Karpas-422 (cell line): ENCODE measurements at regions not wholly inside any gene's neighbourhood (a gene's known extent, or its start where the extent isn't known, plus 50 kb on each side); places are given as distances from the start of the nearest gene placed in this dataset.

Source experiments
- DNase-seq: peaks from one replicate; pipeline ENCODE4 v3.0.0-alpha.2; 2015
- H2AFZ ChIP-seq: fragments of 200-600 bp; sonication (generic); 2 replicates; pipeline ENCODE4 v1.6.1; 2014; ENCODE audit warnings: antibody characterized with exemption, low read length, mixed read lengths
- H3K27ac ChIP-seq: fragments of 200-600 bp; sonication (generic); 2 replicates; pipeline ENCODE4 v1.5.1; 2014; ENCODE audit warnings: mild to moderate bottlenecking, low read length, moderate library complexity
- H3K27me3 ChIP-seq: fragments of 200-600 bp; sonication (generic); 2 replicates; pipeline ENCODE4 v1.6.1; 2014; ENCODE audit warnings: low read length, mixed read lengths
- H3K36me3 ChIP-seq: fragments of 200-600 bp; sonication (generic); 2 replicates; pipeline ENCODE4 v1.6.1; 2014; ENCODE audit warnings: low read length, mixed read lengths; ENCODE audit not compliant: insufficient read depth
- H3K4me1 ChIP-seq: fragments of 200-600 bp; sonication (generic); 2 replicates; pipeline ENCODE4 v1.6.1; 2014; ENCODE audit warnings: mild to moderate bottlenecking, low read length, mixed read lengths
- H3K4me2 ChIP-seq: fragments of 200-600 bp; sonication (generic); 2 replicates; pipeline ENCODE4 v1.6.1; 2014; ENCODE audit warnings: low read length, low read depth, mild to moderate bottlenecking; ENCODE audit not compliant: poor library complexity, severe bottlenecking
- H3K4me3 ChIP-seq: fragments of 200-600 bp; sonication (generic); 2 replicates; pipeline ENCODE4 v1.5.1; 2014; ENCODE audit warnings: mild to moderate bottlenecking, antibody characterized with exemption, low read length, mixed read lengths
- H3K79me2 ChIP-seq: fragments of 200-600 bp; sonication (generic); 2 replicates; pipeline ENCODE4 v1.6.1; 2014; ENCODE audit warnings: mild to moderate bottlenecking, low read length, mixed read lengths
- H3K9ac ChIP-seq: fragments of 200-600 bp; sonication (generic); 2 replicates; pipeline ENCODE4 v1.6.0; 2014; ENCODE audit warnings: low read length
- H3K9me2 ChIP-seq: fragments of 200-600 bp; sonication (generic), shearing (Covaris generic); replicated peaks from 2 replicates; pipeline ENCODE4 v1.6.0; 2014; ENCODE audit warnings: mild to moderate bottlenecking, low read length, moderate library complexity; ENCODE audit not compliant: insufficient read depth
- H3K9me3 ChIP-seq: fragments of 300-700, 200-600 bp; sonication (generic); 2 replicates; pipeline ENCODE4 v1.6.1; 2014; ENCODE audit warnings: low read length, mixed read lengths
- H4K20me1 ChIP-seq: fragments of 200-600 bp; sonication (generic); 2 replicates; pipeline ENCODE4 v1.6.1; 2014; ENCODE audit warnings: mild to moderate bottlenecking, antibody characterized with exemption, low read length, low read depth; ENCODE audit not compliant: insufficient read depth

DNA sequence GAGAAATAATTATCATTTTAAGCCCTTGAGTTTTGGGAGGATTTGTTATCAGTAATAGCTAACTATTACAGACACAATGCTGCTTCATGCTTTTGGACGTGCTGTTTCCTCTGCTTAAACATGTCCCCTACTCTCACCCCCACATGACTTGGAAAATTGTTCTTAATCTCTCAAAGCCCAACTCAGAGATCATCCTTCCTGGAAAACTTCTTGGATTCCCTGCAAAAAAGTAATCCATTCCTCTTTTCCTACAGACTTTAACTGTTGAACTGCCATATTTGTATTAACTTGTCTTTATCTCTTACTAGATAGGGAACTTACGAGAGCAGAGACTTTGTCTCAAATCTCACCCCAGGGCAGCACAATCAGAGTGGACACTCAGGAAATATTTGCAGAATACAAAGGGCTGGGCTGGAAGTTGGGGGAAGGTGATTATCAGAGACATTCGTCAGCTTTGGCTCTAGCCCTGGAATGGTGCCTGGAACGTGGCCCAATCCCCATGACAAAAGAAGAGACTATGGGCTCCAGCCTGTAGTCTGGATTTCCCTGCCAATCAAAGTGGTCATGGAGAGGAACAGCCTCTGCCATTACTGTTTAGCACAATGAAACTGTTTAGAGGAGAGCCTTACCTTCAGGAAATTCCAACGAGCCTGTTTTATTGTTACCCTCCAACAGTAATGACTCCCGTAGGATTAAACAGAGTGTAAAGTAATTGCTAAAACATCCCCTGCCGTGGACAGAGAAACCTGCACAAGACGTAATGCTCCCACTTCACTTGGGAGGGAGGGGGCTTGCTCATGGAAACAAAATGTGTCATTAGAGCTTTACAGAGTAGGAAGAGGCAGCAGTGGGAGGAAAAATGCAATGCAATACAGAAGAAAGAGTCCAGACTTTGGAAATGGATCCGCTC, 140.4 kb upstream of the AUTS2 start:
- Histone ChIP-seq H4K20me1 (no peaks in the 10 kb centered on the region), H3K27me3 (no peaks in the 10 kb centered on the region), H3K79me2 (no peaks in the 10 kb centered on the region), H3K27ac (no peak overlapping the region), H3K9me3 (no peaks in the 10 kb centered on the region), H3K9ac (no peak overlapping the region), H3K4me3 (no peak overlapping the region), H3K36me3 (no peaks in the 10 kb centered on the region), H2AFZ (no peak overlapping the region), H3K4me2 (no peak overlapping the region), H3K9me2 (no peaks in the 10 kb centered on the region), H3K4me1 (no peaks in the 10 kb centered on the region)
- DNase-seq, result no peak

DNA sequence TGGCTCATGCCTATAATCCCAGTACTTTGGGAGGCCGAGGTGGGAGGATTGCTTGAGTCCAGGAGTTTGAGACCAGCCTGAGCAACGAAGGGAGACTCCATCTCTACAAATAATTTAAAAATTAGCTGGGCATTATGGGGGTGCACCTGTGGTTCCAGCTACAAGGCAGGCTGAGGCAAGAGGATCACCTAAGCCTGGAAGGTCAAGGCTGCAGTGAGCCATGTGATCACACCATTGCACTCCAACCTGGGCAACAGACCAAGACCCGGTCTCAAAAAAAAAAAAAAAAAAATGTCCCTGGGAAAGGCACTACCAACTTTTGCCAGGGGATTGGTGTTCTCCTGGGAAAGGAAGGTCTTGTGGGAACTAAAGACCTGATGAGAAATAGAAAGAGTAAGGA, 134.2 kb upstream of the AUTS2 start:
- Histone ChIP-seq H3K27me3 (peaks cover 4% of the 10 kb centered on the region; the same call in 1 of the 2 replicates), H3K4me2 (no peak overlapping the region), H3K36me3 (no peaks in the 10 kb centered on the region), H3K79me2 (no peaks in the 10 kb centered on the region), H3K9me3 (no peaks in the 10 kb centered on the region), H4K20me1 (no peaks in the 10 kb centered on the region), H3K9ac (no peak overlapping the region), H3K4me3 (no peak overlapping the region), H3K27ac (no peak overlapping the region), H3K9me2 (no peaks in the 10 kb centered on the region), H3K4me1 (no peaks in the 10 kb centered on the region), H2AFZ (no peak overlapping the region)
- DNase-seq, result no peak

DNA sequence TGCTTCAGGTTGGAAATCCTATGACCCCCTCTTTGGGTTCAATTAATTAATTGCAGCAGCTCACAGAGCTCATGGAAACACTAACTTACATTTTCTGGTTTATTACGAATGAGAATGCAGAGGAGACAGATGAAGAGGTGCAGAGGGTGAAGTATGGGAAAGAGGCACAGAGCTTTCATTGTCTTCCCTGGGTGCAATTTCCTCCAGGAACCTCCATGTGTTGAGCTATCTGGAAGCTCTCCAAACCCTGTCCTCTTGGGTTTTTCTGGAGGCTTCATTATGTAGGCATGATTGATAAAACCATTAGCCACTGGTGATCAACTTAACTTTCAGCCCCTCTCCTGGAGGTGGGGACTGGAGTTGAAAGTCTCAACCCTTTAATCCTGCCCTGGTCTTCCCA, 133.0 kb upstream of the AUTS2 start:
- Histone ChIP-seq H3K4me3 (no peak overlapping the region), H3K9me3 (no peaks in the 10 kb centered on the region), H3K36me3 (no peaks in the 10 kb centered on the region), H4K20me1 (no peaks in the 10 kb centered on the region), H3K9me2 (no peaks in the 10 kb centered on the region), H3K27me3 (peaks cover 4% of the 10 kb centered on the region; the same call in 1 of the 2 replicates), H3K9ac (no peak overlapping the region), H3K79me2 (no peaks in the 10 kb centered on the region), H2AFZ (no peak overlapping the region), H3K27ac (no peak overlapping the region), H3K4me2 (no peak overlapping the region), H3K4me1 (no peaks in the 10 kb centered on the region)
- no peak for DNase-seq

DNA sequence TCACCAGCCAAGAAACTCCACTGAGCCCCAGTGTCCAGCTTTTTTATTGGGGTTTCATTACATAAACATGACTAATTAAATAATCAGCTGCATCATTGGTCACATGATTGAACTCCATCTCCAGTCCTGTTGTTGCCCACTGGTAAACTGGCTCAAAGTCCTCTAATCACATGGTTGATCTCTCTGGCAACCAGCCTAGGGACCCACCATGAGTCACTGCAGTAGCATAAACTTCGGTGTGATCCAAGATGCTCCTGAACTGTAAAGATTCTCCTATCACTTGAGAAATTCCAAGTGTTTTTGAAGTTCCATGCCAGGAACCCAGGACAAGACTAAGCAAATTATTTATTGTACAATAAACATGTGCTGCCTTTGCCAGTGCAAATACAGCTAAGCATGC, 130.4 kb upstream of the AUTS2 start:
- Histone ChIP-seq H3K9me3 (no peaks in the 10 kb centered on the region), H4K20me1 (no peaks in the 10 kb centered on the region), H3K4me3 (no peak overlapping the region), H3K27ac (no peak overlapping the region), H3K9me2 (no peaks in the 10 kb centered on the region), H3K27me3 (peaks cover 4% of the 10 kb centered on the region; the same call in 1 of the 2 replicates), H3K79me2 (no peaks in the 10 kb centered on the region), H2AFZ (no peak overlapping the region), H3K9ac (no peak overlapping the region), H3K36me3 (no peaks in the 10 kb centered on the region), H3K4me2 (no peak overlapping the region), H3K4me1 (no peaks in the 10 kb centered on the region)
- DNase-seq, result no peak

DNA sequence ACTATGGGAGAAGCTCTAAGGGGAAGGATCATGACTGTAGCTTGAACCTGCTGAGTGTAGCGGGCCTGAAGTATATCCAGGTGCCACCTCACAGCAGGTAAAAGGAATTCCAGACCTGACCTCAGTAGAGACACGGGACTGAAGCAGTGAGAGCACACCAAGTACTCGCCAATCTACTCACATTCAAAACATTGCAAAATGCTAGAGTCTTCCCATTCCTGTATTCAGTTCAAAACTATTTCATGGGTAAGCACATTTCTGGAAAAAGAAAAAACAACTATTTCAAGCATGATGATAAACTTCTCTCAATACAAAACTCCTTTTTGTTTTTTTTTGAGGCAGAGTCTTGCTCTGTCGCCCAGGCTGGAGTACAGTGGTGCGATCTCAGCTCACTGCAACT, 121.9 kb upstream of the AUTS2 start:
- H3K36me3 ChIP-seq, result no peaks in the 10 kb centered on the region
- no peak overlapping the region for H3K27ac ChIP-seq
- H4K20me1 ChIP-seq, result no peaks in the 10 kb centered on the region
- H2AFZ ChIP-seq, result no peak overlapping the region
- DNase-seq, result no peak
- H3K9me3 ChIP-seq, result no peaks in the 10 kb centered on the region
- H3K9me2 ChIP-seq, result no peaks in the 10 kb centered on the region
- H3K27me3 ChIP-seq, result no peaks in the 10 kb centered on the region
- no peak overlapping the region for H3K4me3 ChIP-seq
- peaks cover 27% of the 10 kb centered on the region for H3K4me1 ChIP-seq
- H3K9ac ChIP-seq, result no peak overlapping the region
- no peaks in the 10 kb centered on the region for H3K79me2 ChIP-seq
- no peak overlapping the region for H3K4me2 ChIP-seq

DNA sequence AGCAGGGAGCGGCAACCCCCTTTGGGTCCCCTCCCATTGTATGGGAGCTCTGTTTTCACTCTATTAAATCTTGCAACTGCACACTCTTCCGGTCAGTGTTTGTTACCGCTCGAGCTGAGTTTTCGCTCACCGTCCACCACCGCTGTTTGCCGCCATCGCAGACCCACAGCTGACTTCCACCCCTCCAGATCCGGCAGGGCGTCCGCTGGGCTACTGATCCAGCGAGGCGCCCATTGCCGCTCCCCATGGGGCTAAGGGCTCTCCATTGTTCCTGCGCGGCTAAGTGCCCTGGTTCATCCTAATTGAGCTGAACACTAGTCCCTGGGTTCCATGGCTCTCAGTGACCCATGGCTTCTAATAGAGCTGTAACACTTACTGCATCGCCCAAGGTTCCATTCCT, 115.6 kb upstream of the AUTS2 start:
- H3K4me2 ChIP-seq, result no peak overlapping the region
- no peaks in the 10 kb centered on the region for H3K36me3 ChIP-seq
- H3K4me1 ChIP-seq, result peaks cover 13% of the 10 kb centered on the region

DNA sequence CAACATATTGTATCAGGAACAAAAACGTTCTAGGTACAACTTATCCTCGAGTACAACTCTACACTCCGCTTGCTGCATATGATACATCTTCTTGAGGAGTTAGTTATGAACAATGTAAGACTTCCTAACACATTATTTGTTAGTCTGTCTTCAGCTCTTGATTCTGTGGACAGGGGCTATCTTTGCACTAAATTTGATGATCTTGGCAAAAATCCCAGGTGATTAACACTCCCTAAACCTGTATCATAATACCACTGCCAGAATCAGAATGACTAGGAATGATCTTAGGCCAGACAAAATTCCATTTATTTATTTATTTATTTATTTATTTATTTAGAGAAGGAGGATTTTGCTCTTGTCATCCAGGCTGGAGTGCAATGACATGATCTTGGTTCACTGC, 108.7 kb upstream of the AUTS2 start:
- H3K9ac ChIP-seq, result no peak overlapping the region
- H4K20me1 ChIP-seq, result no peaks in the 10 kb centered on the region
- H3K9me3 ChIP-seq, result no peaks in the 10 kb centered on the region
- no peaks in the 10 kb centered on the region for H3K36me3 ChIP-seq
- H2AFZ ChIP-seq, result no peak overlapping the region
- H3K4me3 ChIP-seq, result no peak overlapping the region
- no peak overlapping the region for H3K27ac ChIP-seq
- no peaks in the 10 kb centered on the region for H3K27me3 ChIP-seq
- H3K4me1 ChIP-seq, result peaks cover 15% of the 10 kb centered on the region
- no peaks in the 10 kb centered on the region for H3K9me2 ChIP-seq
- DNase-seq, result no peak
- no peaks in the 10 kb centered on the region for H3K79me2 ChIP-seq
- no peak overlapping the region for H3K4me2 ChIP-seq

More for the DNA sequence above, 115.6 kb upstream of the AUTS2 start:
- Histone ChIP-seq H3K9me3 (no peaks in the 10 kb centered on the region), H2AFZ (no peak overlapping the region), H3K4me3 (no peak overlapping the region), H3K27ac (no peak overlapping the region), H3K9me2 (no peaks in the 10 kb centered on the region), H3K79me2 (no peaks in the 10 kb centered on the region), H4K20me1 (no peaks in the 10 kb centered on the region), H3K9ac (no peak overlapping the region), H3K27me3 (no peaks in the 10 kb centered on the region)
- no peak for DNase-seq

DNA sequence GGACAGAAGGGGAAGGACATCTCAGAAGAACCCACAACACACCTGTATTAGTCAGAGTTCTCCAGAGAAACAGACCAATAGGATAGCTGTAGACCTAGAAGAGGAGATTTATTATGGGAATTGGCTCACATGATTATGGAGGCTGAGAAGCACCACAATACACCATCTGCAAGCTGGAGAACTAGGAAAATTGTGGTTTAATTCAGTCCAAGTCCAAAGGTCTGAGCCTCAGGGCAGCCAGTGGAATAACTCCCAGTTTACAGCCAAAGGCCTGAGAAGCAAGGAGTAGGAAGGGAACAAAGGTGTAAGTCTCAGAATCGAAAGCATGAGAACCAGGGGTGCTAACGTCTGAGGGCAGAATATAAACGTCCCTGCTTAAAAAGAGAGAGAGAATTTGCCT, 99.6 kb upstream of the AUTS2 start:
- no peak overlapping the region for H3K27ac ChIP-seq
- H3K9me2 ChIP-seq, result no peaks in the 10 kb centered on the region
- H2AFZ ChIP-seq, result no peak overlapping the region
- H3K27me3 ChIP-seq, result no peaks in the 10 kb centered on the region
- no peak overlapping the region for H3K4me2 ChIP-seq
- DNase-seq, result no peak
- no peak overlapping the region for H3K4me3 ChIP-seq
- no peak overlapping the region for H3K9ac ChIP-seq
- H4K20me1 ChIP-seq, result no peaks in the 10 kb centered on the region
- H3K79me2 ChIP-seq, result no peaks in the 10 kb centered on the region
- H3K36me3 ChIP-seq, result no peaks in the 10 kb centered on the region
- peaks cover 48% of the 10 kb centered on the region for H3K4me1 ChIP-seq
- H3K9me3 ChIP-seq, result peaks cover 6% of the 10 kb centered on the region; the same call in 1 of the 2 replicates
